Neural crest cell (in vitro differentiated cells): ENCODE measurements at regions not wholly inside any gene's neighbourhood (a gene's known extent, or its start where the extent isn't known, plus 50 kb on each side); places are given as distances from the start of the nearest gene placed in this dataset.
A peak's percentile ranks its signal among the peaks of the same experiment; 100 is the strongest.
"Not testable (repeated sequence)": the region's sequence is repeated elsewhere in the genome, so short reads cannot be mapped to it uniquely, and the experiment has no call there.

Experiments used
- DNase-seq: peaks from one replicate; pipeline ENCODE4 v3.0.0; 2021; ENCODE audit warnings: low read depth, mixed read lengths, low spot score
- H3K27ac Mint-ChIP-seq: one replicate; pipeline ENCODE4 v1.8.0; 2021; ENCODE audit warnings: mild to moderate bottlenecking, mixed read lengths; ENCODE audit not compliant: unreplicated experiment
- H3K27me3 Mint-ChIP-seq: 2 replicates; pipeline ENCODE4 v1.8.0; 2021; ENCODE audit warnings: low read depth, mild to moderate bottlenecking, mixed read lengths
- H3K36me3 Mint-ChIP-seq: 2 replicates; pipeline ENCODE4 v1.8.0; 2021; ENCODE audit warnings: low read depth, mild to moderate bottlenecking, mixed read lengths
- H3K4me1 Mint-ChIP-seq: 2 replicates; pipeline ENCODE4 v1.8.0; 2021; ENCODE audit warnings: mixed read lengths
- H3K4me3 Mint-ChIP-seq: one replicate; pipeline ENCODE4 v1.8.0; 2021; ENCODE audit warnings: mild to moderate bottlenecking, mixed read lengths
- H3K9me3 Mint-ChIP-seq: 2 replicates; pipeline ENCODE4 v1.8.0; 2021; ENCODE audit warnings: mixed read lengths
- TF ChIP-seq, protein P1 (sequence below): fragments of 200-600 bp; sonication (generic); conservative IDR thresholded peaks from 2 replicates; pipeline ENCODE4 v1.5.0; 2021; ENCODE audit warnings: antibody characterized with exemption, mild to moderate bottlenecking

DNA sequence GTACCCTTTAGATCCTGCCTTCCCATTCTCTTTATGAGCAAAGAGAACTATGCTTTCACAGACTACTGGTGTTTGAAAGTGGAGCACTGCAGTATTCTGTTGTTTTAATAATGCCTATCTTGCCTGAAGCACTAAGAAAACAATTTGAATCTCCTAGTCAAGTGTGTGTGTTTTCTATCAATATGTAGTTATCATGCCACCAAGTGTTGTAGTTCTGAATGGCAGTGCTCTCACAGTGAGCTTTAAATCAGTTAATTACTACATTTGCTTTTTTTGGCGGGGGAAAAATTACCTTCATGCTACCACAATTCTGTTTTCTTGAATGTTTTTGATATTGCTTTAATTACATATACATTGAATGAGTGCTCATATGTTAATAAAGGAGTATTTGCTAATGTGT lies 143.6 kb upstream of the FAM47A start:
- Mint-ChIP-seq H3K27ac (no peak overlapping the region), H3K27me3 (no peaks in the 10 kb centered on the region), H3K9me3 (no peaks in the 10 kb centered on the region), H3K4me3 (no peak overlapping the region), H3K4me1 (peaks cover 4% of the 10 kb centered on the region), H3K36me3 (no peaks in the 10 kb centered on the region)
- TF ChIP-seq, protein P1, sequence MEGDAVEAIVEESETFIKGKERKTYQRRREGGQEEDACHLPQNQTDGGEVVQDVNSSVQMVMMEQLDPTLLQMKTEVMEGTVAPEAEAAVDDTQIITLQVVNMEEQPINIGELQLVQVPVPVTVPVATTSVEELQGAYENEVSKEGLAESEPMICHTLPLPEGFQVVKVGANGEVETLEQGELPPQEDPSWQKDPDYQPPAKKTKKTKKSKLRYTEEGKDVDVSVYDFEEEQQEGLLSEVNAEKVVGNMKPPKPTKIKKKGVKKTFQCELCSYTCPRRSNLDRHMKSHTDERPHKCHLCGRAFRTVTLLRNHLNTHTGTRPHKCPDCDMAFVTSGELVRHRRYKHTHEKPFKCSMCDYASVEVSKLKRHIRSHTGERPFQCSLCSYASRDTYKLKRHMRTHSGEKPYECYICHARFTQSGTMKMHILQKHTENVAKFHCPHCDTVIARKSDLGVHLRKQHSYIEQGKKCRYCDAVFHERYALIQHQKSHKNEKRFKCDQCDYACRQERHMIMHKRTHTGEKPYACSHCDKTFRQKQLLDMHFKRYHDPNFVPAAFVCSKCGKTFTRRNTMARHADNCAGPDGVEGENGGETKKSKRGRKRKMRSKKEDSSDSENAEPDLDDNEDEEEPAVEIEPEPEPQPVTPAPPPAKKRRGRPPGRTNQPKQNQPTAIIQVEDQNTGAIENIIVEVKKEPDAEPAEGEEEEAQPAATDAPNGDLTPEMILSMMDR: peak; percentile 72
- no peak for DNase-seq

DNA sequence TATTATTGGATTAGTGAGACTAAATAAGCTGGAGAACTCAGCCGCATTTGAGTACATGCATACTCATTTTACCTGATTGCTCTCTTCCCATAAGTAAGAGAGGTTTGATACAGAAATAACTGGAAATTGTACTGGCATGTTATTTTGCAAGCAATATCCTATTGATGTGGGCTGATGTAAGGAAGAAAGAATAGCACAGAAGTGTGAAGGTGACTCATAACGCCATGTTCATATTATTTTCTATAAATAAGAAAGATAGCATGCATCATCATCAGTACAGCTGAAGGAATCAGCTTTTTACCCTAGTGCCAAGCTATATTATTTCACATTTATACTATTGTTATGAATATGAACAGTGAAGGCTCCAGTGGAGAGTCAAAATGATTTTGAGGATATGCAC lies 138.3 kb upstream of the FAM47A start:
- no peak overlapping the region for H3K27ac Mint-ChIP-seq
- peaks cover 7% of the 10 kb centered on the region for H3K4me1 Mint-ChIP-seq
- H3K9me3 Mint-ChIP-seq: no peaks in the 10 kb centered on the region
- TF ChIP-seq, protein P1: no peak
- no peaks in the 10 kb centered on the region for H3K27me3 Mint-ChIP-seq
- no peak overlapping the region for H3K4me3 Mint-ChIP-seq
- no peaks in the 10 kb centered on the region for H3K36me3 Mint-ChIP-seq
- no peak for DNase-seq

DNA sequence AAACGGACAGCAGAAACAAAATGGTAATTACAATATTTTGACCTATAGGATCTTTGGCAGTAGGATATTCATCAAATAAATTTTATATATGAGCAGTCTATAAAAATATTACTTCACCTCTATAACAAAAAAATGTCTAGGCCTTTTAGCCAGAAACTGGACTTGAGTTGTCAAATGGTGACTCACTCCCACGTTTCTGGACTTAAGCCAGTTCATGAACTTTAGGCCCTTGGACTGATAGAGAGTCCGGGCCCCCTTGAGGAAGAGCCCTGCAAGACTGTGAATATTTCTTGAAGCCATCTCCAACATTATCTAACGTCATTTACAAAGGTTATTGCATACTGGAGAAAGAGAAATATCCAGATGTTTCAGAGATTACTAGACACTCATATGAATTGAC lies 106.8 kb upstream of the FAM47A start:
- no peaks in the 10 kb centered on the region for H3K27me3 Mint-ChIP-seq
- H3K36me3 Mint-ChIP-seq: no peaks in the 10 kb centered on the region
- H3K4me3 Mint-ChIP-seq: no peak overlapping the region
- H3K9me3 Mint-ChIP-seq: peaks cover 4% of the 10 kb centered on the region
- H3K27ac Mint-ChIP-seq: no peak overlapping the region
- H3K4me1 Mint-ChIP-seq: no peaks in the 10 kb centered on the region
- DNase-seq: no peak
- TF ChIP-seq, protein P1: no peak

DNA sequence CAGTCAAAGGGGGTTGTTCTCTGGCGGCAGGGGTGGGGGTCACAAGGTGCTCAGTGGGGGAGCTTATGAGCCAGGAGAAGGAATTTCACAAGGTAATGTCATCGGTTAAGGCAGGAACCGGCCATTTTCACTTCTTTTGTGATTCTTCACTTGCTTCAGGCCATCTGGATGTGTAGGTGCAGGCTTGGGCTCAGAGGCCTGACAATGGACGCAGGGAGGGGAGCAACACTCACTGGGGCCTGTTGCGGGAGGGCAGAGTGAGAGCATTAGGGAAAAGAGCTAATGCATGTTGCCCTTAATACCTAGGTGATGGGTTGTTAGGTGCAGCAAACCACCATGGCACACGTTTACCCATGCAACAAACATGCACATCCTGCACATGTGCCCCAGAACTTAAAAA lies 98.0 kb upstream of the FAM47A start:
- not testable (repeated sequence) for H3K4me3 Mint-ChIP-seq, H3K9me3 Mint-ChIP-seq, DNase-seq, H3K36me3 Mint-ChIP-seq, H3K27me3 Mint-ChIP-seq, H3K4me1 Mint-ChIP-seq, H3K27ac Mint-ChIP-seq

DNA sequence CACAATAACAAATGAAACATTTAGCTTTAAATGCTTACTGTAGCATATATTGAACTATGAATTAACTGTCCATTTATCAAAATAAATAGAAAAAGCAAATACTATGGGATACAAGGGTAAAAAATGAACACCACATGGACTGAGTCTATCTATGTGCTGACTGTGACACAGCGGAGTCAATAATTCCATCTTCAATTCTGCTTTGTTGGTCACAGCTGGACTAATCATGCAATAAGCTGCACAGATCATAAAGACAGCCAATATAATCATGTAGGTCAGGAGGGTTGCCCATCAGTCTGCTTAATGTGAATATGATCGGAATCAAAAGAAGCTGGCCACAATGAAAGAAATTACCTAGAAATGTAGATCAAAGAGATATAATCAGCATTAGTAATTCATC lies 95.7 kb upstream of the FAM47A start:
- peaks cover 7% of the 10 kb centered on the region for H3K36me3 Mint-ChIP-seq
- H3K9me3 Mint-ChIP-seq: peaks cover 10% of the 10 kb centered on the region
- no peak overlapping the region for H3K27ac Mint-ChIP-seq
- TF ChIP-seq, protein P1: no peak
- no peaks in the 10 kb centered on the region for H3K27me3 Mint-ChIP-seq
- H3K4me1 Mint-ChIP-seq: peaks cover 10% of the 10 kb centered on the region
- no peak for DNase-seq
- no peak overlapping the region for H3K4me3 Mint-ChIP-seq

DNA sequence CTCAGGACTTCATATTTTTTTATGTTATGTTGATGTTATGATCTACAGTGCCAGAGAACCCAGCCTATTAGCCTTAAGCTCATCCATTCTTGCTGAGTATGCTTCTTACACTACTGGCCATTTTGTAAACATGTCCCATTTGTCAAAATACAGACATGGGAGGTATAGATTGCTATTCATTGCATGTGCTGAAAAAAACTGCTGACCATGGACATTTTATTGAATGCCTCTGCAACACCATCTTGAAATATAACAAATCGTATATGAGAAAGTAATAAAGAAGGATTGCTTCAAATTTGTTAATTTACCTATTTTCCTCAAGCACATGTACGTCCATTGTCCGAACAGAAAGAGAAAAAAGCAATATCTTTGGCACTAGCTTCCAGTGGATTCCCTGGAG lies 91.5 kb upstream of the FAM47A start:
- no peak overlapping the region for H3K27ac Mint-ChIP-seq
- TF ChIP-seq, protein P1: no peak
- H3K9me3 Mint-ChIP-seq: peaks cover 2% of the 10 kb centered on the region
- H3K4me1 Mint-ChIP-seq: peaks cover 3% of the 10 kb centered on the region
- H3K27me3 Mint-ChIP-seq: no peaks in the 10 kb centered on the region
- no peak overlapping the region for H3K4me3 Mint-ChIP-seq
- no peak for DNase-seq
- H3K36me3 Mint-ChIP-seq: no peaks in the 10 kb centered on the region
